ENCODE measurements at regions not wholly inside any gene's neighbourhood (a gene's known extent, or its start where the extent isn't known, plus 50 kb on each side); places are given as distances from the start of the nearest gene placed in this dataset.
"Not testable (repeated sequence)": the region's sequence is repeated elsewhere in the genome, so short reads cannot be mapped to it uniquely, and the experiment has no call there.

DNA sequence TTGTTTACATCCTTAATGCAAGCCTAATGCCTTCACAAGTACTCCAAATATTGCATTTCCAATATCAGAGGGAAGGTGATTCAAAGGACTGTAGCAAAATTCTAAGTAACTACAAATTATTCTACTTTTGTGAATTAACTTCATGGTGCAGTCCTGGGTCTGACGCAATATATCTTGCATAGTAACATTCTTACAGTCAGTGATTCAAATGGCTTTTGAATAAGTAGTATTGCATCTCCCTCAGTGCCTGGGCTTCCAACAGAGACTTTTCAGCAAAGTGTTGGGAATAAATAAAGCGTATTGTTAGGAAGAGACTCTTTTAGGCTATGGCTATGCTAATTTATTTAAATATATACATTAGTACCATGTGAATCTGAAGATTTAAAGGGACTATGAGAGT lies 564.7 kb upstream of the COBL start:
- no peak overlapping the region for H3K4me3 ChIP-seq (ENCODE audit: low read length)
- no peak overlapping the region for H3K9ac ChIP-seq (ENCODE audit: low read depth, low read length)
- no peaks in the 10 kb centered on the region for H3K9me3 ChIP-seq (ENCODE audit: insufficient read depth, low read depth, low read length)
- WGBS, result 83% methylated on average over 1 of the region's 2 CpGs
- H3K27ac ChIP-seq (ENCODE audit: low read depth, low read length), result no peak overlapping the region; the same call in 1 of the 2 replicates
- H3K27me3 ChIP-seq (ENCODE audit: insufficient read depth, low read length), result no peaks in the 10 kb centered on the region
- peaks cover 22% of the 10 kb centered on the region for H3K4me1 ChIP-seq (ENCODE audit: insufficient read depth, low read length)
- H3K36me3 ChIP-seq (ENCODE audit: insufficient read depth, low read length), result no peaks in the 10 kb centered on the region

- Histone ChIP-seq H3K4me1 (ENCODE audit: insufficient read depth, low read length) (peaks cover 22% of the 10 kb centered on the region), H3K4me3 (ENCODE audit: low read length) (no peak overlapping the region), H3K9ac (ENCODE audit: low read depth, low read length) (no peak overlapping the region), H3K27ac (ENCODE audit: low read depth, low read length) (no peak overlapping the region), H3K27me3 (ENCODE audit: insufficient read depth, low read length) (no peaks in the 10 kb centered on the region), H3K9me3 (ENCODE audit: insufficient read depth, low read depth, low read length) (no peaks in the 10 kb centered on the region), H3K36me3 (ENCODE audit: insufficient read depth, low read length) (no peaks in the 10 kb centered on the region)
- WGBS, result 58% methylated on average over 1 of the region's 1 CpG
Measured at GRCh38 chr7:51878865-51879264, 562.3 kb upstream of the COBL start.

- no peaks in the 10 kb centered on the region for H3K9me3 ChIP-seq (ENCODE audit: insufficient read depth, low read depth, low read length)
- H3K4me1 ChIP-seq (ENCODE audit: insufficient read depth, low read length), result no peaks in the 10 kb centered on the region
- no peaks in the 10 kb centered on the region for H3K27me3 ChIP-seq (ENCODE audit: insufficient read depth, low read length)
- no peak overlapping the region for H3K4me3 ChIP-seq (ENCODE audit: low read length)
- H3K27ac ChIP-seq (ENCODE audit: low read depth, low read length), result no peak overlapping the region
- H3K36me3 ChIP-seq (ENCODE audit: insufficient read depth, low read length), result no peaks in the 10 kb centered on the region
- WGBS, result 92% methylated on average over 6 of the region's 6 CpGs
- H3K9ac ChIP-seq (ENCODE audit: low read depth, low read length), result no peak overlapping the region
Measured at GRCh38 chr7:51869452-51869851, 552.8 kb upstream of the COBL start.

DNA sequence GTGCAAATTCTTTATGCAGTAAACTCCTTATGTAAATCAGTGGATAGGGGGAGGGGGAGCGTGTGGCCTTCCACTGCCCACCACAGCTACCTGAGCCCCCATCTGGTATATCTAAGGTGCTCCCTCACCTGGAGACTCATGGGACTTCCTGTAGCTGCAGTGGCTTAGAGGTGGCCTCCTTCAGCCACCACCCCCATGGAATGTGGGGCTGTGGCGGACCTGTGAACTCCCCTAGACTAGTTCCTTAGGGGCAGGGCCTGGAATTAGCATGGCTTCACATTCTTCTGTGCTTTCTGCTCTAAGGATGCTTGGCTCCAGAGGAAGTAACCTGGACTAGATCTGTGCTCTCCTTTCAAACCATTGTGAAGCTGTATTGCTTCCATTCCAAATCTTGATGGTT lies 550.5 kb upstream of the COBL start:
- Histone ChIP-seq H3K4me1 (ENCODE audit: insufficient read depth, low read length) (no peaks in the 10 kb centered on the region), H3K4me3 (ENCODE audit: low read length) (no peak overlapping the region), H3K27me3 (ENCODE audit: insufficient read depth, low read length) (no peaks in the 10 kb centered on the region), H3K9me3 (ENCODE audit: insufficient read depth, low read depth, low read length) (no peaks in the 10 kb centered on the region), H3K27ac (ENCODE audit: low read depth, low read length) (no peak overlapping the region), H3K36me3 (ENCODE audit: insufficient read depth, low read length) (no peaks in the 10 kb centered on the region), H3K9ac (ENCODE audit: low read depth, low read length) (no peak overlapping the region)
- WGBS, result 89% methylated on average over 1 of the region's 2 CpGs

GRCh38 chr7:51860305-51860704 lies 543.7 kb upstream of the COBL start:
- H3K27ac ChIP-seq (ENCODE audit: low read depth, low read length), result no peak overlapping the region

DNA sequence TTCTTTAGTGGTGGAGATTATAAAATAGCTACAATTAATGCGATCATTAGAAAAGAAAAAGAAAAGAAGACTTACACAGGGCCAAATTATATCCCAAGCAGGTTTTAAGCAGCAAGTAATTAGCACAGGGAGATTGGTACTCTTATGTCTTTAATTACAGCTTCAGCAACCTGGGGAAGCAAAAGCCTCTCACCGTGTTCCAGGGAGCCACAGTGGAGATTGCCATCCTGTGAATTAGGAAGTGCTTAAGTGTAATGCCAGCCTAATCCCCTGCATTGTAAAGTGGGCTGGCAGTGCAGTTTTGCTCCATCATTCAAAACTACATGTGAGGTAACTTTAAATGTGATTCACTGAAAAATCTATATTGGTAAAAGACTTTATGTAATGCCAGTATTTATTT lies 533.5 kb upstream of the COBL start:
- no peak overlapping the region for H3K9ac ChIP-seq (ENCODE audit: low read depth, low read length)

More at GRCh38 chr7:51860305-51860704, 543.7 kb upstream of the COBL start:
- no peak overlapping the region for H3K4me3 ChIP-seq (ENCODE audit: low read length)
- WGBS, result 94% methylated on average over 2 of the region's 2 CpGs
- H3K36me3 ChIP-seq (ENCODE audit: insufficient read depth, low read length), result no peaks in the 10 kb centered on the region
- H3K9me3 ChIP-seq (ENCODE audit: insufficient read depth, low read depth, low read length), result peaks cover 7% of the 10 kb centered on the region
- H3K27me3 ChIP-seq (ENCODE audit: insufficient read depth, low read length), result no peaks in the 10 kb centered on the region
- no peak overlapping the region for H3K9ac ChIP-seq (ENCODE audit: low read depth, low read length)
- no peaks in the 10 kb centered on the region for H3K4me1 ChIP-seq (ENCODE audit: insufficient read depth, low read length)

DNA sequence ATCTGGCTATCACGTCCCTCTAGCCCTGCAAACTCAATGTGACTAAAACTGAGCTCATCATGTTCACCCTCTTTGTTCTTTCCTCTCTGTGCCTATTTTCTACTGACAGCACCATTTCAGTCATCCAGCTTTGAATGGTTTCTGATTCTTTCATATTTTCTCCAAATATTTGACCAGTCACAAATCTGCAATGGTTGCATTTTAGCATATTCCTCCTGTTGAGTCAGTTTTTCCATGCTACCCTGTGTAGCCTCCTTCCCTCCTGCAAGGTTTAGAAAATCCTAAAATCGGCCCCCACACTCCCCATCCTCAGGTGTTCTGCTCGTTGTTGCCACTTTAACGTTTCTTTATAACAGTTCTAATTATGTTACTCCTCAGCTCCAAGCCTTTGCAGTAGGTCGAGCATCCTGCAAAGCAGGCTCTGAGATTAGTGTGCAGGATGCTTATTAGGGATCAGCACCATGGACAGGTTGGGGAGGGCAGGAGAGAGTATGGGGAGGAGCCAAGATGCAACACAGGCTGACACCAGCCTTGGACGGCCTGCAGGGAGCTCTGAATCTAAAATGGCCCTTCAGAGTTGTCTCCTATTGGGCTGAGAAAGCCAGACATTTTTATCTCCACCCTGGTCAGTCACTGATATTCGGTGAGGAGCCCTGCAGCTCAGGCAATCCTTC lies 531.0 kb upstream of the COBL start:
- Histone ChIP-seq H3K27me3 (ENCODE audit: insufficient read depth, low read length) (no peaks in the 10 kb centered on the region), H3K9ac (ENCODE audit: low read depth, low read length) (no peak overlapping the region), H3K27ac (ENCODE audit: low read depth, low read length) (no peak overlapping the region), H3K4me1 (ENCODE audit: insufficient read depth, low read length) (no peaks in the 10 kb centered on the region), H3K4me3 (ENCODE audit: low read length) (no peak overlapping the region), H3K36me3 (ENCODE audit: insufficient read depth, low read length) (no peaks in the 10 kb centered on the region), H3K9me3 (ENCODE audit: insufficient read depth, low read depth, low read length) (no peaks in the 10 kb centered on the region)
- WGBS, result 69% methylated on average over 7 of the region's 7 CpGs

More for the DNA sequence above, 533.5 kb upstream of the COBL start:
- 67% methylated on average over 1 of the region's 2 CpGs for WGBS
- H3K4me3 ChIP-seq (ENCODE audit: low read length), result no peak overlapping the region
- no peaks in the 10 kb centered on the region for H3K4me1 ChIP-seq (ENCODE audit: insufficient read depth, low read length)
- no peaks in the 10 kb centered on the region for H3K27me3 ChIP-seq (ENCODE audit: insufficient read depth, low read length)
- H3K9me3 ChIP-seq (ENCODE audit: insufficient read depth, low read depth, low read length), result peaks cover 10% of the 10 kb centered on the region
- H3K36me3 ChIP-seq (ENCODE audit: insufficient read depth, low read length), result no peaks in the 10 kb centered on the region
- no peak overlapping the region for H3K27ac ChIP-seq (ENCODE audit: low read depth, low read length)

GRCh38 chr7:51839130-51839529 lies 522.5 kb upstream of the COBL start:
- WGBS, result 92% methylated on average over 18 of the region's 18 CpGs
- not testable (repeated sequence) for H3K9me3 ChIP-seq (ENCODE audit: insufficient read depth, low read depth, low read length); H3K4me3 ChIP-seq (ENCODE audit: low read length); H3K36me3 ChIP-seq (ENCODE audit: insufficient read depth, low read length); H3K9ac ChIP-seq (ENCODE audit: low read depth, low read length); H3K4me1 ChIP-seq (ENCODE audit: insufficient read depth, low read length); H3K27ac ChIP-seq (ENCODE audit: low read depth, low read length); H3K27me3 ChIP-seq (ENCODE audit: insufficient read depth, low read length)

- no peaks in the 10 kb centered on the region for H3K4me1 ChIP-seq (ENCODE audit: insufficient read depth, low read length)
- H3K4me3 ChIP-seq (ENCODE audit: low read length), result no peak overlapping the region
- peaks cover 8% of the 10 kb centered on the region; the same call in 1 of the 2 replicates for H3K9me3 ChIP-seq (ENCODE audit: insufficient read depth, low read depth, low read length)
- WGBS, result 89% methylated on average over 1 of the region's 2 CpGs
- H3K36me3 ChIP-seq (ENCODE audit: insufficient read depth, low read length), result no peaks in the 10 kb centered on the region
- H3K27me3 ChIP-seq (ENCODE audit: insufficient read depth, low read length), result no peaks in the 10 kb centered on the region
- no peak overlapping the region for H3K9ac ChIP-seq (ENCODE audit: low read depth, low read length)
- H3K27ac ChIP-seq (ENCODE audit: low read depth, low read length), result no peak overlapping the region
Measured at GRCh38 chr7:51827631-51828030, 511.0 kb upstream of the COBL start.

DNA sequence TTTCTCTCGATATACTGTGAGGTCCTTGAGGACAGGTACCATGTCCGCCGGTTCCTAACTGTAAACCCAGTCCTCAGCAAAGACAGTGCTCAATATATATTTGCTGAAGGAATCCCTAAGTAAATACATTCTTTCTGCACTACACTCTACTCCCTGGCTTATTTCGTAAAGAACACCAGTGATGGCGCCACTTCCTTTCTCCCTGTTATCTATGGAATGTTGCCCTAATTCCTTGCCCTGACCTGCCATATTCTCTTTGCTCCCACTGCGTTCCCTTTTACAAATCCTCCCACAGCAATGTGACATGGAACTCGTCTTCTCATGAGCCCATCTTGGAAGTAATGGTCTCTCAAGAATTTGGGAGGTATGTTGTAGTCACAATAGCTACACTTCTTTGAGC lies 507.4 kb upstream of the COBL start:
- no peak overlapping the region for H3K4me3 ChIP-seq (ENCODE audit: low read length)
- no peak overlapping the region for H3K27ac ChIP-seq (ENCODE audit: low read depth, low read length)
- no peaks in the 10 kb centered on the region for H3K4me1 ChIP-seq (ENCODE audit: insufficient read depth, low read length)
- 97% methylated on average over 7 of the region's 7 CpGs for WGBS
- H3K36me3 ChIP-seq (ENCODE audit: insufficient read depth, low read length), result no peaks in the 10 kb centered on the region
- H3K9me3 ChIP-seq (ENCODE audit: insufficient read depth, low read depth, low read length), result no peaks in the 10 kb centered on the region
- H3K27me3 ChIP-seq (ENCODE audit: insufficient read depth, low read length), result no peaks in the 10 kb centered on the region
- no peak overlapping the region for H3K9ac ChIP-seq (ENCODE audit: low read depth, low read length)

DNA sequence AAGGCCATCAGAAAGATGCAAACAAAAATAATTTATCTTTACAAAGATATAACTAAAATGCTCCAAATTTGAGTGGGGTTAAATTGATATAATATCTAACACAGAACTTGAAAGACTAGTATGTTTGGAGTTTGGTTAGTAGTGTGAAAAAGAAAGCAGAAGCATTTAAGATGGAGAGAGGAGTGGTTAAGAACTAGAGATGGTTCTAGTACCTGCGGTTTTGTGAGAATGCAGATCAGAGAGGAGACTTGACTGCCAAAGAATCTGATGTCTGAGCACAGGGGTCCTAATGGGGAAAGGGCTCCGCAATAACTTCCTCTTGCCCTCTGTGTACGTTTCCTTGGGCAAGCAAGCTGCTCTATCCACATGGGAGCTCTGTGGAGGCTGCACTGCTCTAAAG lies 506.8 kb upstream of the COBL start:
- Histone ChIP-seq H3K27ac (ENCODE audit: low read depth, low read length) (no peak overlapping the region), H3K4me3 (ENCODE audit: low read length) (no peak overlapping the region), H3K27me3 (ENCODE audit: insufficient read depth, low read length) (no peaks in the 10 kb centered on the region), H3K9ac (ENCODE audit: low read depth, low read length) (no peak overlapping the region), H3K9me3 (ENCODE audit: insufficient read depth, low read depth, low read length) (no peaks in the 10 kb centered on the region), H3K4me1 (ENCODE audit: insufficient read depth, low read length) (no peaks in the 10 kb centered on the region), H3K36me3 (ENCODE audit: insufficient read depth, low read length) (no peaks in the 10 kb centered on the region)
- 89% methylated on average over 3 of the region's 3 CpGs for WGBS

DNA sequence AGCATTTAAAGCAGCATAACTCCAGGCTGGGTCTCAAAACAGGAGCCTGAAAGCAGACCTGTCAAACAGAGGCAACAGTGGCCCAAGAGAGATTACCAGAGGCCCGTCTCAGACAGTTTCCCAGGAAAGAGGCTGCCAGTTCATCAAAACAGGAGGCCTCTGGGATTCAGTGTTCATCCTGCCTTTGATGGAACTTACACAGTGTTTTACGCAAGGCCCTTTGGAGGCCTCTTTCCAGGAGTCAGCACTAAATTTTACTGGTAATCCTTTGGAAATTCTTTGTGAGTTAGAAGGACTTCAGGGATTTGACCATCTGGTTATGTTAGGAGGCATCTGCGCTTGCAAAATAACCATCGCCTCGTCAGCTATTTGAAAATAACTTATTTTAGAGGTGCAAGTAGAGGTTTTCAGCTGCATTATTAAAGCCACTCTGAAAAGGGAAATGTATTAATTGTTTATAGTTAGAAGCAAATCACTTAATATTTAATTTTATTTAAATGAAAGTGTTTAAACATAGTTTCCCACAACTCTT lies 501.2 kb upstream of the COBL start:
- Histone ChIP-seq H3K9me3 (ENCODE audit: insufficient read depth, low read depth, low read length) (no peaks in the 10 kb centered on the region), H3K4me3 (ENCODE audit: low read length) (no peak overlapping the region), H3K4me1 (ENCODE audit: insufficient read depth, low read length) (no peaks in the 10 kb centered on the region), H3K27ac (ENCODE audit: low read depth, low read length) (no peak overlapping the region), H3K27me3 (ENCODE audit: insufficient read depth, low read length) (no peaks in the 10 kb centered on the region), H3K9ac (ENCODE audit: low read depth, low read length) (no peak overlapping the region), H3K36me3 (ENCODE audit: insufficient read depth, low read length) (no peaks in the 10 kb centered on the region)
- WGBS, result 96% methylated on average over 5 of the region's 5 CpGs

Measured in HUES64 (cell line).